HL-60 (cell line): ENCODE measurements at regions not wholly inside any gene's neighbourhood (a gene's known extent, or its start where the extent isn't known, plus 50 kb on each side); places are given as distances from the start of the nearest gene placed in this dataset.

Experiments used
- CTCF ChIP-seq: IDR thresholded peaks from one replicate; pipeline ENCODE4 v1.5.1; 2011; ENCODE audit warnings: low read length, control low read depth, inconsistent platforms; ENCODE audit not compliant: insufficient read depth
- POLR2AphosphoS5 ChIP-seq: IDR thresholded peaks from 2 replicates; pipeline ENCODE4 v1.6.1; 2012; ENCODE audit warnings: low read depth
- REST ChIP-seq: IDR thresholded peaks from 2 replicates; pipeline ENCODE4 v1.6.1; 2012; ENCODE audit warnings: low read depth; ENCODE audit not compliant: insufficient replicate concordance
- SPI1 ChIP-seq: IDR thresholded peaks from 2 replicates; pipeline ENCODE4 v1.6.1; 2012; ENCODE audit warnings: low read depth, mild to moderate bottlenecking, borderline replicate concordance

GRCh38 chr9:38181866-38182265 lies 112.8 kb upstream of the SHB start:
- TF ChIP-seq CTCF (no peak), POLR2AphosphoS5 (no peak), REST (no peak), SPI1 (no peak)
